Brain microvascular endothelial cell (primary cell): ENCODE measurements at regions not wholly inside any gene's neighbourhood (a gene's known extent, or its start where the extent isn't known, plus 50 kb on each side); places are given as distances from the start of the nearest gene placed in this dataset.
"Not testable (repeated sequence)": the region's sequence is repeated elsewhere in the genome, so short reads cannot be mapped to it uniquely, and the experiment has no call there.

Experiments used
- DNase-seq: peaks from one replicate; pipeline ENCODE4 v3.0.0-alpha.2; 2020
- H3K27ac ChIP-seq: fragments of 250-450 bp; sonication (Bioruptor Pico); 2 replicates; pipeline ENCODE4 v1.5.1; 2020; ENCODE audit warnings: mild to moderate bottlenecking, moderate library complexity
- H3K27me3 ChIP-seq: fragments of 250-450 bp; sonication (Bioruptor Pico); replicated peaks from 2 replicates; pipeline ENCODE4 v1.5.1; 2020; ENCODE audit warnings: mild to moderate bottlenecking
- H3K36me3 ChIP-seq: fragments of 250-450 bp; sonication (Bioruptor Pico); replicated peaks from 2 replicates; pipeline ENCODE4 v1.5.1; 2020; ENCODE audit warnings: mild to moderate bottlenecking
- H3K4me3 ChIP-seq: 2 replicates; pipeline ENCODE4 v1.5.1; 2011; ENCODE audit warnings: low read depth, mild to moderate bottlenecking, control low read depth, low read length, moderate library complexity
- CTCF ChIP-seq: IDR thresholded peaks from 2 replicates; pipeline ENCODE4 v1.5.1; 2011; ENCODE audit warnings: low read depth, mild to moderate bottlenecking, moderate library complexity, low read length, control low read depth, inconsistent platforms; ENCODE audit errors: missing control alignments
- in situ Hi-C: cut with HindIII; loops from 2 replicates; pipeline ENCODE4 v1.10.0; 2017; ENCODE audit warnings: low sequenced_read_pairs, low pct_ligation_motif_present

- in situ Hi-C loops, H3K27ac ChIP-seq, H3K36me3 ChIP-seq, H3K27me3 ChIP-seq, H3K4me3 ChIP-seq, DNase-seq: not testable (repeated sequence)
Measured at GRCh38 chr2:132365963-132366362, 50.6 kb upstream of the GPR39 start.

- Histone ChIP-seq H3K36me3 (no peaks in the 10 kb centered on the region), H3K4me3 (no peak overlapping the region), H3K27ac (no peak overlapping the region), H3K27me3 (no peaks in the 10 kb centered on the region)
- in situ Hi-C loops, result no loop called here
- DNase-seq, result no peak
- TF ChIP-seq CTCF, result no peak
Measured at GRCh38 chr2:132366421-132367180, 50.0 kb upstream of the GPR39 start.
